LNCAP (cell line): ENCODE measurements at regions not wholly inside any gene's neighbourhood (a gene's known extent, or its start where the extent isn't known, plus 50 kb on each side); places are given as distances from the start of the nearest gene placed in this dataset.

Experiments used
- CTCF ChIP-seq: fragments of 450-650 bp; IDR thresholded peaks from 2 replicates; pipeline ENCODE4 v1.5.1; 2017; ENCODE audit warnings: mild to moderate bottlenecking

- TF ChIP-seq CTCF = no peak
Measured at GRCh38 chr4:130484826-130485225, 1388.9 kb downstream of the C4orf33 start.

GRCh38 chr4:130485371-130485770 lies 1389.4 kb downstream of the C4orf33 start:
- TF ChIP-seq CTCF = no peak

GRCh38 chr4:130486186-130486585 lies 1390.2 kb downstream of the C4orf33 start:
- TF ChIP-seq CTCF = no peak

GRCh38 chr4:130486841-130487240 lies 1390.9 kb downstream of the C4orf33 start:
- no peak for TF ChIP-seq CTCF

GRCh38 chr4:130510661-130511060 lies 1414.7 kb downstream of the C4orf33 start:
- no peak for TF ChIP-seq CTCF

GRCh38 chr4:130511776-130512175 lies 1415.8 kb downstream of the C4orf33 start:
- TF ChIP-seq CTCF = no peak

GRCh38 chr4:130524057-130524456 lies 1428.1 kb downstream of the C4orf33 start:
- no peak for TF ChIP-seq CTCF

GRCh38 chr4:130530505-130530904 lies 1434.6 kb downstream of the C4orf33 start:
- TF ChIP-seq CTCF = no peak
